LHCN-M2 (cell line): ENCODE measurements at regions not wholly inside any gene's neighbourhood (a gene's known extent, or its start where the extent isn't known, plus 50 kb on each side); places are given as distances from the start of the nearest gene placed in this dataset.

Experiments
- DNase-seq: peaks from one replicate; pipeline ENCODE4 v3.0.0-alpha.2; 2012; ENCODE audit warnings: low read depth

- no peak for DNase-seq
Measured at GRCh38 chr2:239522002-239522739, 121.4 kb upstream of the HDAC4 start.

- DNase-seq: no peak
Measured at GRCh38 chr2:239521518-239521815, 120.6 kb upstream of the HDAC4 start.

DNA sequence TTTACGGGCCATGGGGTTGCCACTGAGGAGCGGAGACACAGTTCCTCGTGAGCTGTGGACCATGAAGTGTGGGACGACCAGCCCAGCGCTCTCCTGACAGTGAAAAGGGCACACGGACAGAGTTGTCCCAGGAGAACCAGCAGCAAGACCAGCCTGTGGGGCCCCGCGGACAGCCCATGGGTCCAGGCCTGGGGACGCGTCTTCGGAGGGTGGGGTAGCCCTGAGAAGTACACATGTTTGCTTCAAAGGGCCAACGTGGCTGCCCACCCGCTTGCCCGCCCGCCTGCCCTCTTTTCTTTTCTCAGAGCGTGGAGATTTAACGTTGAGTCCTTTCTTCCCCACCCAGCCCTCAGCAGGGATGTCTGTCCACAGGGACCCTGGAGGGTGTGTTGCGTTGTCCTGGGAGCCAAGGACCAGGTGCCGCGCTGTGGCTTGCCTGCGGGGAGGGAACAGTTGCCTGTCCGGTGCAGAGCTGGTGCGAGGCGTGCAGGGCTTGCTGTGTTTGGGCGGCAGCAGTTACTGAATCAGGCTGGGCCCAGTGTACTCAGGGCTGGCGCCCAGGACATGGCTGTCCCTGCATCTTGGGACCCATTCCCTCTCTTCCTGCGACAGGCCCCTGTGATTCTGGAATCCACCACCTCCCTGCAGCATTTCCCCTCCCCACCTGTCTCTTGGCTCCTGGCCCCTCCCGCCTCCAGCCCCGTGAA lies 120.1 kb upstream of the HDAC4 start:
- DNase-seq: no peak

DNA sequence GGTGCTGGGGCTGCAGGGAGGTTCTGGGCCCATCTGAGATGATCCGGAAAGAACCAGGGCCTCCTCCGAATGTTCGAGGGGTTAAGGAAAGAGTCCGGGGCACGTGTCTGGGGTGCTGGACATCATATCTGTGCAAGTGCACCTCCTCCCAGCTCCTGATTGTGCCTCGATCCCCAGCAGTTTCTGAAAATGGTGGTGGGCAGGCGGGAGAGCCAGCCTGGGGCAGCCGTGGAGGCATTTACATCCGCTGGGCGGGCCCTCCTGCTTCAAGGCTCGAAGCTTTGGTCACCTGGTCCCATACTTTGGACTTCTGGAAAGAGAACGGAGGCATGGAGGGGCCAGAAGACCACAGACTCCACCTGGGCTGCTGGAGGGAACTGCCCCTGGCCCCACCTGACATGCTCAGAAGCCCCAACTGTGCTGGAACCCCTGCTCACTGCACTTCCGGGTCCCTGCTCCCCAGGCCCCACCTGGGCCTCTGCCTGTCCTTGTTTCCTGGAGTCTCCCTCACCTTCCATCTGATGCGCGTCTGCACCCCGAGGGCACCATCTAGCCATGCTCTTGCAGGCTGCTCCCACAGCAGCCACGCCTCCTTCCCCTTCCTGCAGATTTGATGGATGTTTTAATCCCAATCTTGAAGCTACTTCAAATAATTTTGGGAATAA lies 119.2 kb upstream of the HDAC4 start:
- DNase-seq: no peak

DNA sequence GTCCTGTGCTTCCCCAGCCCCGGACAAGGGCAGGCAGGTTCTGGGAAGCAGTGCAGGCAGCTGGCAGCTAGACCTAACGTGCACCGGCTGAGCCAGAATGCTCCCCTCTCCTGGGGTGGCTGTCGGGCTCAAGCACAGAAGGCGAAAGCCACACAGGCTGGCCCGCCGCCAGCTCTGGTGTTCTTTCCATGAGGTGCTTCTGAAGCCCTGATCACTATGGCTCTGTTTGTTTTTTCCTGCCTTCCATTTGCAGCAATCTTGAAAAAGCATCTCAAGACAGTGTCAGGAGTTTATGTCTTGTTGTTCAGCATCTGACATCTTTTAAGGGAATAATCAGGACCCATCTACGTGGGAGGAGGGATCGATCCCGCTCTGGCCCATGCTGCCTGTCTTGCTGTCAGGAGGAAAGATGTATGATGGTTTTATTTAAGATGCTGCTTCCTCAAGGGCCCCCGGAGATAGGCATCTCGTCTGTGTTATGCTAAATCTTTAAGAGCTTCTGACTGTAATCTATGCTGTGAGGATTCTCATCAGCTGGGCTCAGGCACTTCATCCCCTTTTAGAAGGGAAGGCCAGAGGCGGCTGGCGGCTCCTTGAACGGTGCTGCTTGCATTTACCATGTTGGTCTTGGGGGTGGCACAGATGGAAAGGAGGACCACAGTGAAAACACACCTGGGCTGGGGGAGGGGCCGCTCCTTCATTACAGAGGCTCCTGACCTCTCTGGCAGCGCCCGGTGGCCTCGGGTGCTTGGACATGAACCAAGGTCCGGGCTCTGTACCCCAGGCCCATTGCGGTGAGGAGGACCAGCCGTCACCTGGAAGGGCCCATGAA lies 118.5 kb upstream of the HDAC4 start:
- DNase-seq: no peak

DNA sequence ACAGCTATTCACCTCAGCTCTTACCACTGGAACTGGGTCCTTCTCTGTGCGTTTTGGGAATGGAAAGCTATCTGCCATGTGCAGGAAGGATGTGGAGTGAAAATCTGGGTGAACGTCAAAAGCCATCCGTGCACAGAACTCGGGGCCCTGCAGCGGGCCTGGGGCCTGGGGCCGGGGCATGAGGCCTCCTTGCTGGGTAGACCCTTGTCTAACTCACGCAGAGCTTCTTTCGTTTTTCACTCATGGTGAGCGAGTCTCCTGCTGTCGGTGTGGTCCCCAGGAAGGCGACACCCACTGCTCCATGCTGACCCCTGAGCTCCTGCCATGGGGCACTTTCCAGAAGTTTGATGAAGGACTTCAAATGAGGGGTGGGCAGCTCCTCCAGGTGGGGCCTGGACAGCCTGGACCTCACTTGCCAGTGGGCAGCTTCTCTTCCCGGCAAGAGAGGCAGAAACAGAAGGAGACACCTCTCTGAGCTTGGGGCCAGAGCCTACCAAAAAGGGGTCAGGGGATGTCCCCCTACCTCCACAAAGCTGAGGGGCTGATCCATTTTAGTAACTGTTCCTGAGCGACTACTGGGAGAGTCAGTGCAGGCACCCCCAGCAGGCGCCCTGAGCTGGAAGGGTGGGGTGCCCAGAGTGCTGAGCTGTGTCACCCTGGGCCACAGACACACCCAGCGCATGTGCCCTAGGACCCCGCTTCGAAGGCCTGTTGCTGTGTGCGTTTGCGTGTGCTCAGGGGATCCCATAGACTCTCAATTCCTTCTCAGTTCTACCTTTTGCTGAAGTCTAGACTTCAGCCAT lies 117.7 kb upstream of the HDAC4 start:
- no peak for DNase-seq

GRCh38 chr2:239517686-239518085 lies 116.9 kb upstream of the HDAC4 start:
- DNase-seq: no peak

DNA sequence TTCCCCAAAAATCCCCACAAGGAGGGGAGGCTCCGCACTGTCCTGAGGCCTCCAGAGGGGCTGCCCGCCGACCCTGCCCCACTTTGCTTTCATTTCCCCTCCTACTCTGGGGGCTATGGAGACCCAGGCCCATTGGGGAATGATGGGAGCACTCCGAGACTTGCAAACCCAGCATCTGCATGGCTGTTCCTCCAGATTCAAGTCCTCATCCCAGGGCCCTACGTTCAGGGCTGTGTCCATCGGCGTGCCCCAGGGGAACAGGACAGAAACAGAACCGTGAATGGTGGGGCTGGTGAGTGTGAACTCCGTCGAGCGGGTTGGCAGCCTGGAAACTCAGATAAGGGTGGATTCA lies 116.1 kb upstream of the HDAC4 start:
- DNase-seq: no peak

DNA sequence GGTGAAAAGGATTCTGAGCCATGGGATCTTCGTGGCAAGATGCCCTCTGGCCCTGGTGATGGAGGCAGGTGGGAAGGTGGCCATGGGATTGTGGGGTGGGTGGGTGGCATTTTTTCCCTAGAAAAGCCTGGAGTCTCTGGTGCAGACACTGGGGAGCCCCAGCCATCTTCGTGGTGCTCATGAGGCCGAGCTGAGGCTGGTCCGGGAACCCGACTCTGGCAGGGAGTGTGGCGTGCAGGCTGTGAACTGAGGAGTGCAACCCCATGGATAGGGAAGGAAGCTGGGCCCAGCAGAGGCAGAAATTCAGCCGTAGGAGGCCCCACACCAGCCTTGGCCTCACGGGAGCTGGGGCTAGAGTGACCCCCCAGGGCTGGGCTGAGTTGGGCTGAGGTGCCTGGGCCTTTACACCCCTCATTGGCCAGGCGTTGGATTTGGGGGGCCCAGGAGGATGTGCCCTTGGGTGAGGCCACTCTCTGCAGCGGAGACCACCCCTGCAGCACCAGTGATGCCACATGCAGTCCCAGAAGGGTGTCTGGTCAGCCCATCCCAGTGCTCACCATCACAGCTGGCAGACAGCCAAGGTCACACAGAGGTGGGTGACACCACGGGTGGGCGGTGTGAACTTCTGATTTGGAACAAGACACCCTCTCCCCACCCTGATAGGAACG lies 115.6 kb upstream of the HDAC4 start:
- DNase-seq: no peak

GRCh38 chr2:239514754-239515530 lies 114.1 kb upstream of the HDAC4 start:
- DNase-seq: no peak

- DNase-seq: no peak
Measured at GRCh38 chr2:239512054-239512453, 111.2 kb upstream of the HDAC4 start.

GRCh38 chr2:239509373-239510143 lies 108.7 kb upstream of the HDAC4 start:
- no peak for DNase-seq

DNA sequence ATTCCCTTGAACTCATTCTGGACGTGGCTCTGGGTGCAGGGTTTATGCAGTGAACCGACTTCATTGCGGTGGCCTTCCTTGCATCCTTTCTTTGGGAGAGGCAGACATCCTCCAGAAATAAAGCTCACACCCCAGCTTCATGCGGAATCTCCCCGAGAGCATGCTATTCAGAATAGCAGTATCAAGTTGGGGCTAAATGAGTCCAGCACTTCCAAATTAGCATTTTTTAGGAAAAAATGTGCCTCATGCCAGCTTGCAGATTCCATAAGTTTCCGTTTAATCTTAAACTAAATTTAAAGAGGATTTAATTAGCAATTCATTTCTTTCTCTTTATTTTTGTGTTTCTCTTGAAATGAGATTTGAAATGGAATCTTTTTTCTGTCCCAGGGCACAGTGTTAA lies 107.4 kb upstream of the HDAC4 start:
- no peak for DNase-seq

DNA sequence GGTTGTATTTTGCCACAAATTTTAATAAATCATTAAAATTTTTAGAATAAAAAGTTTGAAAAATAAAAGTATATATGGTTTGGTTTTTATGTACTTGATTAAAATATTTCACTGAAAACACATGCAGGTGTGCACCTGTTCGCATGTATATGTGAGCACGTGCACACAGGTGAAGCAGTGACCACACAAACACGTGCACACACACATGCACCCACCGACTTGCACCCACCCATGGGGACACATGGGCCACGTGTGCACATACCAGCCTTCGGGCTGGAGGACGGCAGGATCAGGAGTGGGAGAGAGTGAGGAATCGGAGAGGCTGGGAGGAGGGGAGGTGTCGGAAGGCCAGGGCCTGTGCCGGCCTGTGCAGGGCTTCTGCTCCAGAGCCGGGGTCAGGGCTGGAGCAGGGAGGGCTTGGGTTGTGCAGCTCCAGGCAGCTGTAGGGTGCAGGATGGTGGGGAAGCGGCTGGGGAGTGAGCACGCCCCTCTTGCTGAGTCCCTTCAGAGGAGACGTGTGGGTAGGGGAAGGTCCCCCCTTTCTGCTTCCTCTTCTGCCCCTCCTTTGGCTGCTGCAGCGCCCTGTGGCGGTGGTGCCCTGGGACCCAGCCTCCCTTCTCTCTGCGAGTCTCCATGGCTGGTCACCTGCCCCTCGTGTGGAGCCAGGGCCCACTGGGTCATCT lies 106.9 kb upstream of the HDAC4 start:
- DNase-seq: no peak

DNA sequence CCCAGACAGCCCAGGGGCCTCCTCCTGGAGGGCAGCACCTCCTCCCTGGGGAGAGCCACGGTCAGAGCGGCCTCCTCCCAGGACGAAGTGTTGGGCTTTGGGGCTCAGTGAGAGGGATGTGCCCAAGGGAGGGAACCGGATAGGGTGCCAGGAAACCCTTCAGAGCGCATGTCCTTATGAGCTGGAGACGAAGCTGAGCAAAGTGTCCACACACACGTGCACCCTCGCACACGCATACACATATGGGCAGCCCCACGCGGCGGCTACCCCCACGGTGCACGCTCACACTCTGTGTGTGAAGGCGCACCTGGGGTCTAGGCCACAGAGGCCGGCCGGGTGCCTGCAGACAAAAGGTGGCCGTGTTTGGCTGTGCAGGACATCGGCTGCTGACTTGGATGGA lies 106.1 kb upstream of the HDAC4 start:
- DNase-seq: no peak

GRCh38 chr2:239506101-239506857 lies 105.5 kb upstream of the HDAC4 start:
- DNase-seq: no peak

- DNase-seq: no peak
Measured at GRCh38 chr2:239504643-239505235, 103.9 kb upstream of the HDAC4 start.
